ENCODE measurements at regions not wholly inside any gene's neighbourhood (a gene's known extent, or its start where the extent isn't known, plus 50 kb on each side); places are given as distances from the start of the nearest gene placed in this dataset.

DNA sequence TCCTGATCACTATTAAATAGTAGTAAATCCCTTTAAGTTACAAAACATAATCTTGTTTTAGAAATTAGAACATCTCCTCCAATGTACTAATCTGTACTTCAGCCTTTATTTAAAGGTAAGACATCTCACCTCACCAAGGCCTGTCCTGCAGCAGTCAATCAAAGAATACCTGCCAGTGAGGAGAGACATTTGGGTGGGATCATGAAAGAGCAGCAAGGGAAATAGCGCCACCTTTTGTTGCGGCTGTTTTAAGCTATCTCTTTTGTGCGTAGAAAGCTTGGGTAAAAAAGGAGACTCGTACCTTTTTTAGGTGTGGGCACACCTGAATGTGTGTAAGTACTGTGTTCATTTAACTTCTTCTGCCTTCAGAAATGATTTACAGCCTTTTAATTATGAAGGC lies 117.8 kb upstream of the TMTC1 start:
- no peaks in the 10 kb centered on the region for H3K4me1 ChIP-seq
- H3K27ac ChIP-seq (replicated peaks), result no peak overlapping the region
- no peaks in the 10 kb centered on the region for H3K9me3 ChIP-seq (replicated peaks)
- H3K4me3 ChIP-seq, result no peak overlapping the region
- no peak for DNase-seq
- no peaks in the 10 kb centered on the region for H3K27me3 ChIP-seq (ENCODE audit: low read depth)
- intact Hi-C loops (cut with micrococcal nuclease), result no loop called here
- H3K36me3 ChIP-seq, result no peaks in the 10 kb centered on the region
- TF ChIP-seq, protein P1, sequence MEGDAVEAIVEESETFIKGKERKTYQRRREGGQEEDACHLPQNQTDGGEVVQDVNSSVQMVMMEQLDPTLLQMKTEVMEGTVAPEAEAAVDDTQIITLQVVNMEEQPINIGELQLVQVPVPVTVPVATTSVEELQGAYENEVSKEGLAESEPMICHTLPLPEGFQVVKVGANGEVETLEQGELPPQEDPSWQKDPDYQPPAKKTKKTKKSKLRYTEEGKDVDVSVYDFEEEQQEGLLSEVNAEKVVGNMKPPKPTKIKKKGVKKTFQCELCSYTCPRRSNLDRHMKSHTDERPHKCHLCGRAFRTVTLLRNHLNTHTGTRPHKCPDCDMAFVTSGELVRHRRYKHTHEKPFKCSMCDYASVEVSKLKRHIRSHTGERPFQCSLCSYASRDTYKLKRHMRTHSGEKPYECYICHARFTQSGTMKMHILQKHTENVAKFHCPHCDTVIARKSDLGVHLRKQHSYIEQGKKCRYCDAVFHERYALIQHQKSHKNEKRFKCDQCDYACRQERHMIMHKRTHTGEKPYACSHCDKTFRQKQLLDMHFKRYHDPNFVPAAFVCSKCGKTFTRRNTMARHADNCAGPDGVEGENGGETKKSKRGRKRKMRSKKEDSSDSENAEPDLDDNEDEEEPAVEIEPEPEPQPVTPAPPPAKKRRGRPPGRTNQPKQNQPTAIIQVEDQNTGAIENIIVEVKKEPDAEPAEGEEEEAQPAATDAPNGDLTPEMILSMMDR (IDR thresholded peaks at IDR 0.05; ENCODE audit: borderline replicate concordance), result no peak

DNA sequence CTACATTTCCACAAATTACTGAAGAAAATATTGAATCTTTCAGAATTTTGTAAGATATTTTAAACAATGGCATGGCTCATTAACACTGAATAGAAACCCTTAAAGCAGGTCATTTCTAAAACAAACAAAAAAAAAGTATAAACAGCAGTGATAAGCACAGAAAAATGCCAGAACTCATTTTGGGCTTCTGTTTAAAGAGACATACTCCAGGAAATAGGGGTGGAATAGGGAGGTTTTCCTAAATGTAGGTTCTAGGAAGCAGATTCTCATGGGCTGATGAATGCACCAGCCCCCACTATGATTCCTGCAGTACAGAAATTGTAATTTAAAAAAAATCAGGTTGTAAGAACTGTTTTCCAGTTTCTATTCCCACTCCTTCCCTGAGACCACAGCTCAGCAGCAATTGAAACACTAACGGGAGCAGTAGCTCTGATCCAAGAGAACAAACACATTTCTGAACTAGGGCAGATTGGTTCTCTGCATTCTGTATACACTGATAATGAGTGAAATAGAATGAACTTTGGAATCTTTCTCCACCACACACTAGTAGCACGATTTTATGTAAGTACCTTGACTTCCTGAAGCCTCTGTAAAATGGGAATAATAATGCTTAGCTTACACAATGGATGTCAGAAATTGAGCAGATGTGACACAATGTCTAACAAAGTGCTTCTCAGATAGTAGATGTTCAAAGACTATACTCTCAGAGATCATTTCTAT lies 115.6 kb upstream of the TMTC1 start:
- no peaks in the 10 kb centered on the region for H3K27me3 ChIP-seq (ENCODE audit: low read depth)
- no peak for DNase-seq
- H3K9me3 ChIP-seq (replicated peaks), result no peaks in the 10 kb centered on the region
- H3K27ac ChIP-seq (replicated peaks), result no peak overlapping the region
- H3K4me1 ChIP-seq, result no peaks in the 10 kb centered on the region
- TF ChIP-seq, protein P1 (IDR thresholded peaks at IDR 0.05; ENCODE audit: borderline replicate concordance), result no peak
- intact Hi-C loops (cut with micrococcal nuclease), result no loop called here
- H3K4me3 ChIP-seq, result no peak overlapping the region
- no peaks in the 10 kb centered on the region for H3K36me3 ChIP-seq

GRCh38 chr12:29895966-29896365 lies 112.2 kb upstream of the TMTC1 start:
- TF ChIP-seq, protein P1 (IDR thresholded peaks at IDR 0.05; ENCODE audit: borderline replicate concordance), result no peak
- no peak for DNase-seq
- intact Hi-C loops (cut with micrococcal nuclease), result no loop called here

GRCh38 chr12:29893002-29893401 lies 109.3 kb upstream of the TMTC1 start:
- intact Hi-C loops (cut with micrococcal nuclease), result no loop called here

More at GRCh38 chr12:29895966-29896365, 112.2 kb upstream of the TMTC1 start:
- H3K9me3 ChIP-seq (replicated peaks), result no peaks in the 10 kb centered on the region
- no peaks in the 10 kb centered on the region for H3K4me1 ChIP-seq
- H3K27me3 ChIP-seq (ENCODE audit: low read depth), result no peaks in the 10 kb centered on the region
- H3K36me3 ChIP-seq, result no peaks in the 10 kb centered on the region
- no peak overlapping the region for H3K4me3 ChIP-seq
- no peak overlapping the region for H3K27ac ChIP-seq (replicated peaks)

GRCh38 chr12:29891792-29892191 lies 108.0 kb upstream of the TMTC1 start:
- Histone ChIP-seq H3K27me3 (ENCODE audit: low read depth) (no peaks in the 10 kb centered on the region), H3K4me3 (no peak overlapping the region), H3K36me3 (no peaks in the 10 kb centered on the region), H3K27ac (replicated peaks) (no peak overlapping the region), H3K9me3 (replicated peaks) (peaks cover 7% of the 10 kb centered on the region), H3K4me1 (no peaks in the 10 kb centered on the region)
- TF ChIP-seq, protein P1 (IDR thresholded peaks at IDR 0.05; ENCODE audit: borderline replicate concordance), result no peak
- no peak for DNase-seq
- intact Hi-C loops (cut with micrococcal nuclease), result no loop called here

More at GRCh38 chr12:29893002-29893401, 109.3 kb upstream of the TMTC1 start:
- Histone ChIP-seq H3K27me3 (ENCODE audit: low read depth) (no peaks in the 10 kb centered on the region), H3K27ac (replicated peaks) (no peak overlapping the region), H3K9me3 (replicated peaks) (peaks cover 7% of the 10 kb centered on the region), H3K36me3 (no peaks in the 10 kb centered on the region), H3K4me1 (no peaks in the 10 kb centered on the region), H3K4me3 (no peak overlapping the region)
- no peak for DNase-seq
- TF ChIP-seq, protein P1 (IDR thresholded peaks at IDR 0.05; ENCODE audit: borderline replicate concordance), result no peak
